GM12878 (cell line): ENCODE measurements at regions not wholly inside any gene's neighbourhood (a gene's known extent, or its start where the extent isn't known, plus 50 kb on each side); places are given as distances from the start of the nearest gene placed in this dataset.

Source experiments
- ATAC-seq: fragments of 200-7000 bp; cut with Tn5 transposase; 3 replicates; pipeline ENCODE4 v1.9.1; 2020; ENCODE audit warnings: mild to moderate bottlenecking, moderate library complexity
- BruUV-seq: library from RNA; stranded (reverse); fragments of 400-500 nt; replicated peaks from 2 replicates; lab custom pipeline; 2021; lab: Mats Ljungman, UMichigan
- CTCF ChIA-PET: fragments of 300-600 bp; sonication (Branson Sonifier 250); formaldehyde crosslinking; extraction: SDS; loops from one replicate; lab custom pipeline; 2021; ENCODE audit warnings: inconsistent platforms; lab: Yijun Ruan, JAX
- POLR2A ChIA-PET: fragments of 350-600 bp; formaldehyde crosslinking; extraction: SDS; loops from one replicate; lab custom pipeline; 2021; ENCODE audit warnings: inconsistent platforms; lab: Charles Lee
- RAD21 ChIA-PET: fragments of 300-600 bp; sonication (Branson Sonifier 250); formaldehyde crosslinking; loops from one replicate; lab custom pipeline; 2023; ENCODE audit warnings: antibody characterized with exemption; ENCODE audit not compliant: unreplicated experiment; lab: Charles Lee
- SMC1A ChIA-PET: fragments of 300-600 bp; sonication (Branson Sonifier 250); formaldehyde crosslinking; loops from one replicate; lab custom pipeline; 2023; ENCODE audit not compliant: unreplicated experiment, uncharacterized antibody; lab: Charles Lee
- DNase-seq: peaks from one replicate; pipeline ENCODE4 v3.0.0-alpha.2; 2011; ENCODE audit warnings: low read depth, low spot score
- FAIRE-seq: peaks from 3 replicates; lab custom pipeline; 2011; peaks lifted over from hg19 to GRCh38; lab: Jason Lieb, UNC
- H2AFZ ChIP-seq: 2 replicates; pipeline ENCODE4 v1.6.0; 2011; ENCODE audit warnings: low read depth, low read length, control low read depth; ENCODE audit not compliant: control insufficient read depth
- H3K27ac ChIP-seq: 2 replicates; pipeline ENCODE4 v1.5.1; 2011; ENCODE audit warnings: control low read depth; ENCODE audit not compliant: control insufficient read depth, insufficient read depth
- H3K27me3 ChIP-seq, 2 experiments: replicated peaks in 1 of 2; 2 replicates each; pipeline versions ENCODE4 v1.6.0 to v1.6.1; 2011; ENCODE audit warnings: low read length in 1 of 2; ENCODE audit not compliant: control insufficient read depth in 2 of 2, insufficient read depth in 2 of 2
- H3K36me3 ChIP-seq, 2 experiments: 2 replicates each; pipeline ENCODE4 v1.5.1; 2011; ENCODE audit warnings: low read length in 1 of 2; ENCODE audit not compliant: control insufficient read depth in 2 of 2, insufficient read depth in 2 of 2
- H3K4me1 ChIP-seq: 2 replicates; pipeline ENCODE4 v1.6.1; 2011; ENCODE audit warnings: mild to moderate bottlenecking, low read length, moderate library complexity, mixed read lengths; ENCODE audit not compliant: control insufficient read depth, insufficient read depth
- H3K4me2 ChIP-seq: 2 replicates; pipeline ENCODE4 v1.6.0; 2011; ENCODE audit warnings: control low read depth; ENCODE audit not compliant: control insufficient read depth, insufficient read depth
- H3K4me3 ChIP-seq: fragments of 200-600 bp; sonication (generic); 2 replicates; pipeline ENCODE4 v1.5.1; 2016
- H3K79me2 ChIP-seq: 2 replicates; pipeline ENCODE4 v1.6.0; 2011; ENCODE audit warnings: low read length; ENCODE audit not compliant: control insufficient read depth, insufficient read depth
- H3K9ac ChIP-seq: 2 replicates; pipeline ENCODE4 v1.8.0; 2011; ENCODE audit warnings: low read length, control low read depth, mixed read lengths; ENCODE audit not compliant: control insufficient read depth, insufficient read depth
- H3K9me3 ChIP-seq: replicated peaks from 3 replicates; pipeline ENCODE4 v1.5.1; 2011; ENCODE audit warnings: mild to moderate bottlenecking, low read length; ENCODE audit not compliant: control insufficient read depth, insufficient read depth
- H4K20me1 ChIP-seq: 2 replicates; pipeline ENCODE4 v1.6.0; 2011; ENCODE audit not compliant: control insufficient read depth, insufficient read depth
- ETV6 ChIP-seq, 2 experiments: fragments of 450-650 bp in 1 of 2; IDR thresholded peaks in 1 of 2; conservative IDR thresholded peaks in 1 of 2; 2 replicates each; pipeline ENCODE4 v1.6.1; 2014; ENCODE audit warnings: antibody characterized with exemption in 1 of 2, borderline replicate concordance in 1 of 2, low read depth in 1 of 2, mild to moderate bottlenecking in 1 of 2, moderate library complexity in 1 of 2
- GABPA ChIP-seq: IDR thresholded peaks from 2 replicates; pipeline ENCODE4 v1.6.1; 2014; ENCODE audit warnings: antibody characterized with exemption, low read depth, mild to moderate bottlenecking, inconsistent platforms
- HCFC1 ChIP-seq: fragments of 150-350 bp; IDR thresholded peaks from 2 replicates; pipeline ENCODE4 v1.6.1; 2014; ENCODE audit warnings: low read length
- KAT2A ChIP-seq: conservative IDR thresholded peaks from 2 replicates; pipeline ENCODE4 v1.6.1; 2011; ENCODE audit warnings: low read depth, low read length; ENCODE audit not compliant: control insufficient read depth
- MTA3 ChIP-seq: IDR thresholded peaks from 2 replicates; pipeline ENCODE4 v1.6.1; 2012; ENCODE audit warnings: low read length, inconsistent platforms, borderline replicate concordance
- NKRF ChIP-seq: fragments of 450-650 bp; conservative IDR thresholded peaks from 2 replicates; pipeline ENCODE4 v1.6.1; 2017; ENCODE audit warnings: mild to moderate bottlenecking, moderate library complexity
- POLR2AphosphoS5 ChIP-seq: IDR thresholded peaks from 2 replicates; pipeline ENCODE4 v1.6.1; 2011; ENCODE audit warnings: mild to moderate bottlenecking, low read length, inconsistent platforms
- PRDM15 ChIP-seq: fragments of 450-650 bp; formaldehyde crosslinking; IDR thresholded peaks from 2 replicates; pipeline ENCODE4 v1.4.0; 2020; ENCODE audit warnings: mild to moderate bottlenecking, moderate library complexity
- SKIL ChIP-seq: fragments of 450-650 bp; IDR thresholded peaks from 2 replicates; pipeline ENCODE4 v1.6.1; 2017; ENCODE audit warnings: mild to moderate bottlenecking, low read depth, inconsistent platforms; ENCODE audit not compliant: poor library complexity, severe bottlenecking
- WGBS: methylation state at CpG from one replicate; pipeline ENCODE4 v1.1.6; 2016; ENCODE audit warnings: low lambda C conversion rate; ENCODE audit not compliant: insufficient replicate concordance, insufficient coverage; ENCODE audit errors: missing lambda C conversion rate; 5-methylcytosine and 5-hydroxymethylcytosine counted together
- in situ Hi-C: fragments of 300-500 bp; cut with MboI; formaldehyde crosslinking; loops from 9 replicates; pipeline ENCODE4 v1.14.3; 2018; ENCODE audit warnings: mixed read lengths
- intact Hi-C: fragments of 100-400 bp; cut with micrococcal nuclease; formaldehyde crosslinking; loops from one replicate; pipeline ENCODE4 v1.14.2; 2022; ENCODE audit not compliant: unreplicated experiment

- Histone ChIP-seq H3K79me2 (no peaks in the 10 kb centered on the region), H3K4me1 (no peaks in the 10 kb centered on the region), H3K27ac (no peak overlapping the region), H3K9ac (no peak overlapping the region), H2AFZ (no peak overlapping the region)
- ChIA-PET RAD21 (no interaction called here), SMC1A (interaction anchor here (1.1 kb wide), 1 partner anchor 22 kb away, joined by 4 read pairs; no protein-coding TSS in a partner anchor), POLR2A (no interaction called here)
- ATAC-seq (no peak), FAIRE-seq (no peak)
- in situ Hi-C loops (no loop called here), intact Hi-C loops (no loop called here)
- 21% methylated on average over 3 of the region's 3 CpGs for WGBS
- no TSS peak for BruUV-seq
- TF ChIP-seq NKRF (no peak), POLR2AphosphoS5 (no peak), KAT2A (no peak), GABPA (no peak), ETV6 (conservative IDR thresholded peaks at IDR 0.05 in 1 of 2, IDR thresholded peaks at IDR 0.05 in 1 of 2; ENCODE audit: borderline replicate concordance in 1 of 2, low read depth in 1 of 2) (no peak), MTA3 (no peak), HCFC1 (no peak), PRDM15 (CRISPR knock-in tag) (no peak), SKIL (no peak)
- TF ChIP-seq, all 136 proteins: peak for 0
- Histone ChIP-seq H4K20me1 (no peaks in the 10 kb centered on the region), H3K4me2 (no peak overlapping the region), H3K9me3 (no peaks in the 10 kb centered on the region), H3K27me3 (no peaks in the 10 kb centered on the region; a peak in 1 of 4 replicates), H3K4me3 (no peak overlapping the region), H3K36me3 (no peaks in the 10 kb centered on the region)
- CTCF ChIA-PET, result no interaction called here
- DNase-seq, result no peak
Observed at GRCh38 chr11:133742353-133742752, 103.0 kb downstream of the SPATA19 start.
